CMK (cell line): ENCODE measurements at regions not wholly inside any gene's neighbourhood (a gene's known extent, or its start where the extent isn't known, plus 50 kb on each side); places are given as distances from the start of the nearest gene placed in this dataset.
"Not testable (repeated sequence)": the region's sequence is repeated elsewhere in the genome, so short reads cannot be mapped to it uniquely, and the experiment has no call there.

Experiments
- DNase-seq: peaks from one replicate; pipeline ENCODE4 v3.0.0-alpha.2; 2010; ENCODE audit warnings: low read depth

DNA sequence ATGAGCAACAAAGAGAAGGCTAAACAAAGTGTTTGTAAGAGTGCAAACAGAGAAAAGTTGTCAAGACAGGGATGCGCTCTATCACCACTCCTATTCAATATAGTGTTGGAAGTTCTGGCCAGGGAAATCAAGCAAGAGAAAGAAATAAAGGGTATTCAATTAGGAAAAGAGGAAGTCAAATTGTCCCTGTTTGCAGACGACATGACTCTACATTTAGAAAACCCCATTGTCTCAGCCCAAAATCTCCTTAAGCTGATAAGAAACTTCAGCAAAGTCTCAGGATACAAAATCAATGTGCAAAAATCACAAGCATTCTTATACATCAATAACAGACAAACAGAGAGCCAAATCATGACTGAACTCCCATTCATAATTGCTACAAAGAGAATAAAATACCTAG is 143.4 kb upstream of the POGK start:
- not testable (repeated sequence) for DNase-seq

DNA sequence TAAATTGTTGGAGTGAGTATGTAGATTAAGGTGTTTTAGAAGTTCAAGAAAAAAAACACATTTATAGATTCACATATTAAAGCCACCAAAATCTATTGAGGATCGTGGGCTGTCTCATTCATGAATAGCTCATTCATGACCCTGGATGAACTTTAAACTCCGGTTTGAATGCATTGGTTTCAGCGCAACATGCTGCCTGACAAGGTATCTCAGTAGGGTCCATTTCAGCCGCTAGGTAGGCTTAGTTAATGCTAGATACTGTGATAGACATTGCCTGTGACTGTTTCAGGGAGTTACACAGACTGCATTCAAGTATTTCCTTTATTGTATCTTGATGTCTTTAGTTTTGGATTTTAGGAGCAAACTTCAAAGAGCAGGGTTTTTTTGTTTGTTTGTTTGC is 140.5 kb upstream of the POGK start:
- no peak for DNase-seq

DNA sequence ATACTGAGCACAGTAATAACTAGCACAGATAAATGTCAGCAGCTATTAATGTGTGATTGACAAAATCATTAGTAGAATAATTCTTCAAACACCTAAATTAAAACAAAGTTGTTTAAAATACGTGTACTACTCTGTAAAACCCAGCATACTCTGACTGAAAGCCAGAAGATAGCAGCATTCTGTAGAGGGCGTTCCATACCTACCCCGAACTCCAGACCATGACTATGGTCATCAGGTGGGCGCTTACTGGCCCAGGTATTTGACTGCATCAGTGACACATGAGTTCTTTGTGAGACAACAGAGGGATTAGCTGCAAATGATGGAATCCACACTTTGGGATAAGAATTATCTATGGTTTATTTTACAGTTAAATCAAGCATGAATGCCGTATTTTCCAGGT is 139.7 kb upstream of the POGK start:
- DNase-seq, result no peak

DNA sequence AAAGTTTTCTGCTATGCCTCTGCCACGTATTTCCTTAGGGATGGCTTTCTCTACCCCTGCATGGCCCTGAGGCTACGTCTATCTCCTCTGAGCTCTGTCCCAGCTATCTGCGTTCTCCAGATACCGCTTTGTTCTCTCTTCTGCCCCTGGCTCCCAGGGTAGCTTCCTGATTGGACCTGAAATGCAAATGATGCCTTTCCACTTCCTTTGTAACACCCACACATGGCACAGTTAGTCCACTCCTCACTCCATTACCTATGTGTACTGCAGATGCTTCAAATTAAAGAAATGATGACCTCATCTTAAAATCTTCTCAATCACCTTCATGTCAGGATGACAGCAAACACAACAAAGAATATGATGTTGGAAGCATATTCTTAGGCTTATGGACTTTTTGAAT is 138.6 kb upstream of the POGK start:
- peak; percentile 59 for DNase-seq

DNA sequence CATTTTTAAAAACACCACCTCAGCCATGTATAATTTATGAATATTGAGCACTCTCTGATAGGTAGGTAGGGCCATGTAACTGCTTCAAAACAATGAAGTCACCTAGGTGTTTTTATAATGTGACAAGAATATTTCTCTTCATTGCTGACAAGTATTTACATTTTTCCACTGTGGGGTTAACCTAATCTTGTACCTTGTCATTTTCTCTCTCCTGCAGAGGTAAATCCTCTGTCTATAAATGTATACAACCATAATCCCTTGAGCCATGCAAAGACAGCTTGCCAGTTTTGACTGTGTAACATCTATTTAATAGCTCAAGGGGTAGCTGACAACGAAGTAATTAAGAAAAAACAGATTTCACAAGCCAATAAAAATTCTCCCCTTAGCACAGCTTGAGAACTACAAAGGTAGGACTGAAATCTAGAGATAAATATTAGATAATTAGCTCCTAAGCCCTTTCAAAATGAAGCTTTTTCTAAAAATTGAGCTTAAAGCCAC is 137.6 kb upstream of the POGK start:
- DNase-seq, result no peak

DNA sequence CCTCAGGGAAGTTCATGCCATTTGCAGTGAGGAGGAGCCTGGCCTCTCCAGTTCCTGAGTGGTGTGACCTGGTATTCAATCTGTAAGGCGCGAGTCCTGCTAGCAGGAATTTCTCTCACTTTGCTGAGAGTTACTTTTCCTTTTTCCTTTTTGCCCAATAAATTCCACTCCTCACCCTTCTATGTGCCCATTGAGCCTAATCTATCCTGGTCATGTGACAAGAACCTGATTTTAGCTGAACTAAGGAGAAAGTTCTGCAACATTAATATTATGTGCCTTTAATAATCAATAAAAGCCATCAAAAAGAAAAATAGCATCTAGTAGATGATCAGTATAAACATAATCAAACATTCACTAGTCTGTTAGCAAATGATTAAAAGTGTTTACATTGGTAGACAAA is 136.1 kb upstream of the POGK start:
- no peak for DNase-seq

DNA sequence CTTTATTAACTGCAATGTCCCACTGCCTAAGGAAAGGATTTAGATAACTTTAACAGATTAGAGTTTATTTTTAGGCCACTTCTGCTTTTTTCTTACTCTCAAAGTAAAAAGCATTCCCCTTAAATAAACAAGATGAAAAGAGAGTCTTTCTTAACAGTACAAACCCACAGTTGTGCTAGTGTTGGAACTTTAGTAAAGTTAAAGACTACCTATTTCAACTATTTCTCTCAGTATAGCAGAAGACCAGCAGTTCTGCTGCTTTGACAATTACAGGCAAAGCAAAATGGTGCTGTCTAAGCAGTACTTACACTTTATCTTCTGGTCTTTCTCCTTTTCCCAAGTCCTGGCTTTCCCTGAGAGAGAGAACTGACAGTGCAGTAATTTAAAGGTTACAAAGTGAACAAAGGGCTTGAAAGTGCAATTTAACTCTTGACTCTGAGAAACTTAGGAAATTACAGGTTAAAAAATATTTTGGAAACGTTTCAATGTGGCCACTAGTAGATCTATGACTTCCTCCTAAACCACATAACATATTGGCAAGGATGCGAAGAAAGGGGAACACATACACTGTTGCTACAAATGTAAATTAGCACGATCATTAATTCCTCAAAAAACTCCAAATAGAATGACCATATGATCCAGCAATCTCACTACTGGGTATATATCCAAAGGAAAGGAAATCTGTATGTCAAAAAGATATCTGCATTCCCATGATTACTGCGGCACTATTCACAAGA is 135.4 kb upstream of the POGK start:
- DNase-seq, result no peak

- peak; percentile 96 for DNase-seq
Observed at GRCh38 chr1:166705376-166706289, 133.6 kb upstream of the POGK start.

- no peak for DNase-seq
Observed at GRCh38 chr1:166716620-166717019, 122.7 kb upstream of the POGK start.

DNA sequence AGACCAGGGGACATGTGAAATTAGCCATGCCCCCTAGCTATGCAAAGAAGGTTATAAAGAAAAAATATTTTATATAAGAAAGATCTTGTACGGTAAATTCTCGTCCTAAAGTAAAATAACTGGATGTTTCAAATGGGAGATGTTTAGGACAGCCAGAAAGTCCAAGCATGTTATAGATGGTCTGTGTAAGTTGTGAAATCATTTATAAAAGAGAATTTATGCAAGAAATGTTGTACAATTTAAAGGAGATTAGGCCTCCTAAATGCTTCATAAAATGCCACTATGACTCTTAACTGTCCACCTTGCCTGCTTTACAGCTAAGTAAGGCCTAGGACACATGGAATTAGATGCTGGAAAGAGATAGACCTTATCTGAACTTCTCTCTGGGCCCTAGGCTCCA is 118.1 kb upstream of the POGK start:
- DNase-seq, result no peak

DNA sequence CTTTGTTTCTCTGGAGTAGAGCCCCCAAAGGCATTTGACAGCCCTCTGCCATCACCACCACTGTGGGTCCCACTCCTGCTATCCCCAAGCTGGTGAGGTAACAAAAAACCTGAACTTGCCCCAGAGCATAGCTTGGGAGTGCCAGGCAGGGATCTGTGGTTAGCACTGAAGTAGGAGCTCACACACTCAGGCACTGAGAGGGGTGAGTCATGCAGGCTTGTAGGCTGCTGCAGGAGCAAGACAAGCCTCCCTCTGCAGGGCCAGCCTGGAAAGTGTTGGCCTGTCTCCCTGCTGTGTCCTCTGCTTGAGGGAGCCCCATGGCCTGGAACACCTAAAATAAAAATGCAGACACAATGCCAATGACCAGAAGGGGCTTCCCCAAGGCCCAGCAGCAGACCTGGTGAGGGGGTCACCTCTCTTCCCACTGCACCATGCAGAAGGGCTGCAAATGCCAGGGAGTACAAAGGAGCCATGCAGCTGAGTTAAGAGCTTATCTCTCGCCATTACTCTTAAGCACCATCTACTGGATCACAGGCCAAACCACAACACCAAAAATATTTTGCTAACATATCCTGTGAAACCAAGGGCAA is 108.9 kb upstream of the POGK start:
- no peak for DNase-seq

DNA sequence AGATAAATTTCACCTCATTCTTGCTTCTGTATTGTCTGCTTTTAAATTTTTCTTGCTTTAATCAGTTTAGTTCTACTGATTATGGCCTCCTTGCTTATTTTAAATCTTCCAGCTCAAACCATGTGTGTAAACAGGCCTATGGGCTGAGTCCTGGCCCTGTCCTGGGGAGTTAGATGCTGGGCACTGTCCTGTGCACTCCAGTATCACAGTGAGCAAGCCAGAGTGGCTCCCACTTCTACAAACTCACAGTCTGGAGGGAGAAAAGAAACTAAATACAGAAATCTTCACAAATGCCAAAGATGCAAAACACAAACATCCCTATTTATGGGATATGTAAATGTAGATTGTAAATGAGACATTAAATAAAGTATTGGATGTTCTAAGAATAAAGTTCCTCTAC is 101.1 kb upstream of the POGK start:
- DNase-seq, result no peak

GRCh38 chr1:166738873-166739272 is 100.4 kb upstream of the POGK start:
- DNase-seq, result no peak

GRCh38 chr1:166740668-166741276 is 98.5 kb upstream of the POGK start:
- DNase-seq, result no peak

GRCh38 chr1:166763318-166763717 is 76.0 kb upstream of the POGK start:
- no peak for DNase-seq

GRCh38 chr1:166766942-166767341 is 72.3 kb upstream of the POGK start:
- no peak for DNase-seq

- not testable (repeated sequence) for DNase-seq
Observed at GRCh38 chr1:166784646-166785045, 54.6 kb upstream of the POGK start.

DNA sequence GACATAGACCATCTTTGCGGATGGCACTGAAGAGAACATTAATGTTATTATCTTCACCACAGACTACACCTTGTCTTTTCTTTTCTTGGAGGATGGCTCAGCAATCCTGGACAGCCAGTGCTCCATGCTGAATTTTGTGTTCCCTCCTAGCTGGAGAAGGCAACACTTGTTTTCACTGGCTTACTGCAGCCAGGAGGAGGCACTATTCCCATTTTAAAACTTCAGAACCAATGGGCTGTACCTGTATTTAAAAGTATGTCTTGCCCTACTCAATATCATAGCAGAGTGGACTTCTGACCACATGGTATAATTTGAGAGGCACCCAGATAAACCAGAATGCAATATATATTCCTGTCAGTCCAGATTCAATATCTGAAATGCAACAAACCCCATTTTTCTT is 53.3 kb upstream of the POGK start:
- DNase-seq, result no peak

- DNase-seq, result no peak
Observed at GRCh38 chr1:166789286-166789685, 50.0 kb upstream of the POGK start.
